AG04449 (cell line): ENCODE measurements at regions not wholly inside any gene's neighbourhood (a gene's known extent, or its start where the extent isn't known, plus 50 kb on each side); places are given as distances from the start of the nearest gene placed in this dataset.

ENCODE experiments used
- CTCF ChIA-PET: fragments of 350-600 bp; formaldehyde crosslinking; extraction: SDS; loops from one replicate; lab custom pipeline; 2021; ENCODE audit warnings: antibody characterized with exemption; lab: Yijun Ruan, JAX
- POLR2A ChIA-PET: fragments of 400-600, 350-600 bp; formaldehyde crosslinking; extraction: SDS; loops from one replicate; lab custom pipeline; 2020; ENCODE audit warnings: antibody characterized with exemption, inconsistent platforms; lab: Yijun Ruan, JAX
- DNase-seq: peaks from one replicate; pipeline ENCODE4 v3.0.0-alpha.2; 2010; ENCODE audit warnings: low read depth, low spot score
- H3K4me3 ChIP-seq: 2 replicates; pipeline ENCODE4 v1.5.1; 2011; ENCODE audit warnings: low read depth, mild to moderate bottlenecking, control low read depth, low read length
- CTCF ChIP-seq: IDR thresholded peaks from one replicate; pipeline ENCODE4 v1.5.1; 2011; ENCODE audit warnings: mild to moderate bottlenecking, moderate library complexity, low read length, control low read depth, inconsistent platforms; ENCODE audit not compliant: insufficient read depth; ENCODE audit errors: missing control alignments

GRCh38 chr3:87719060-87719459 is 339.7 kb downstream of the CGGBP1 start:
- ChIA-PET POLR2A (no interaction called here), CTCF (no interaction called here)
- no peak for DNase-seq

GRCh38 chr3:87710511-87710910 is 348.3 kb downstream of the CGGBP1 start:
- DNase-seq = no peak
- CTCF ChIA-PET = no interaction called here
- POLR2A ChIA-PET = no interaction called here
- TF ChIP-seq CTCF = no peak
- no peak overlapping the region for H3K4me3 ChIP-seq

More at GRCh38 chr3:87719060-87719459, 339.7 kb downstream of the CGGBP1 start:
- H3K4me3 ChIP-seq = no peak overlapping the region
- no peak for TF ChIP-seq CTCF

GRCh38 chr3:87710028-87710427 is 348.8 kb downstream of the CGGBP1 start:
- ChIA-PET POLR2A (no interaction called here), CTCF (no interaction called here)
- no peak for DNase-seq
- H3K4me3 ChIP-seq = no peak overlapping the region
- TF ChIP-seq CTCF = no peak

- H3K4me3 ChIP-seq = no peak overlapping the region
- no peak for DNase-seq
- POLR2A ChIA-PET = no interaction called here
- no peak for TF ChIP-seq CTCF
- CTCF ChIA-PET = no interaction called here
Observed at GRCh38 chr3:87706176-87706575, 352.6 kb downstream of the CGGBP1 start.

GRCh38 chr3:87702600-87702999 is 356.2 kb downstream of the CGGBP1 start:
- H3K4me3 ChIP-seq = no peak overlapping the region
- ChIA-PET CTCF (no interaction called here), POLR2A (no interaction called here)
- no peak for TF ChIP-seq CTCF
- no peak for DNase-seq

GRCh38 chr3:87696124-87697013 is 362.4 kb downstream of the CGGBP1 start:
- CTCF ChIA-PET = no interaction called here
- no peak for TF ChIP-seq CTCF
- H3K4me3 ChIP-seq = no peak overlapping the region
- POLR2A ChIA-PET = no interaction called here
- DNase-seq = no peak
